Activated CD8-positive, alpha-beta T cell treated with anti-CD3 and anti-CD28 coated beads for 36 hours (primary cell): ENCODE measurements at regions not wholly inside any gene's neighbourhood (a gene's known extent, or its start where the extent isn't known, plus 50 kb on each side); places are given as distances from the start of the nearest gene placed in this dataset.

Experiments
- ATAC-seq: fragments of 200-7000 bp; cut with Tn5 transposase; one replicate; pipeline ENCODE4 v1.10.0; 2021; ENCODE audit warnings: mild to moderate bottlenecking, moderate library complexity
- CTCF ChIA-PET: fragments of 350-600 bp; sonication (Branson Sonifier 250); formaldehyde crosslinking; loops from one replicate; lab custom pipeline; 2021; ENCODE audit warnings: antibody characterized with exemption; lab: Charles Lee
- POLR2A ChIA-PET: fragments of 350-600 bp; sonication (Branson Sonifier 250); formaldehyde crosslinking; loops from one replicate; lab custom pipeline; 2021; ENCODE audit warnings: antibody characterized with exemption; lab: Charles Lee
- DNase-seq: peaks from one replicate; pipeline ENCODE4 v3.0.0-alpha.2; 2020
- H3K27ac Mint-ChIP-seq: one replicate; pipeline ENCODE4 v1.8.0; 2021; ENCODE audit warnings: mild to moderate bottlenecking, mixed read lengths
- H3K27me3 Mint-ChIP-seq: one replicate; pipeline ENCODE4 v1.8.0; 2021; ENCODE audit warnings: mixed read lengths
- H3K36me3 Mint-ChIP-seq: one replicate; pipeline ENCODE4 v1.8.0; 2021; ENCODE audit warnings: low read depth, mixed read lengths
- H3K4me1 Mint-ChIP-seq: one replicate; pipeline ENCODE4 v1.8.0; 2021; ENCODE audit warnings: low read depth, mixed read lengths
- H3K4me3 Mint-ChIP-seq: one replicate; pipeline ENCODE4 v1.8.0; 2021; ENCODE audit warnings: mild to moderate bottlenecking, moderate library complexity, mixed read lengths
- H3K9me3 Mint-ChIP-seq: one replicate; pipeline ENCODE4 v1.8.0; 2021; ENCODE audit warnings: mixed read lengths
- intact Hi-C: fragments of 100-400 bp; cut with micrococcal nuclease; formaldehyde crosslinking; loops from one replicate; pipeline ENCODE4 v1.10.0; 2022
- TF ChIP-seq, protein P1 (sequence below): fragments of 200-600 bp; IDR thresholded peaks from one replicate; pipeline ENCODE4 v1.8.0; 2022; ENCODE audit warnings: antibody characterized with exemption, mild to moderate bottlenecking

- CTCF ChIA-PET = no interaction called here
- H3K4me3 Mint-ChIP-seq = no peak overlapping the region
Observed at GRCh38 chr5:123265551-123265950, 157.7 kb downstream of the CEP120 start.

DNA sequence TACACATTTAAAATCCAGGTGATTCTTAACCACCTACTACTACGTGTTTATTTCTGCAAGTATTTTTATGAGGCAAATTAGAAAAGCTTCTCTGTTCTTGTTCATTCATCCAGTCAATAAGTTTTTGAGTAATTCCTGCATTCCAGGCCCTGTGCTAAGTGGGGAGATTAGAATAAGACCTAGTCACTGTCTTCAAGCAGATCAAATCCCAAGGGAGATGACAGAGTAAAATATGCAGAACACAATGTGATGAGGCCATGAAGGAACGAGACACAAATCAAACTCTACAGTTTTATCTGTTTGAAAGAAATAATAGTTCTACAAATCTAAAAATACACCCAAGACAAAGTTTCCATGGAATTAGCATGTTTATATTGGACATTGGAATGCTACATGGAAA, 158.8 kb downstream of the CEP120 start:
- Mint-ChIP-seq H3K36me3 (no peaks in the 10 kb centered on the region), H3K27ac (no peak overlapping the region), H3K4me1 (no peaks in the 10 kb centered on the region), H3K4me3 (no peak overlapping the region), H3K27me3 (peaks cover 1% of the 10 kb centered on the region), H3K9me3 (no peaks in the 10 kb centered on the region)
- no peak for ATAC-seq
- CTCF ChIA-PET = no interaction called here
- DNase-seq = no peak
- POLR2A ChIA-PET = no interaction called here
- TF ChIP-seq, protein P1, sequence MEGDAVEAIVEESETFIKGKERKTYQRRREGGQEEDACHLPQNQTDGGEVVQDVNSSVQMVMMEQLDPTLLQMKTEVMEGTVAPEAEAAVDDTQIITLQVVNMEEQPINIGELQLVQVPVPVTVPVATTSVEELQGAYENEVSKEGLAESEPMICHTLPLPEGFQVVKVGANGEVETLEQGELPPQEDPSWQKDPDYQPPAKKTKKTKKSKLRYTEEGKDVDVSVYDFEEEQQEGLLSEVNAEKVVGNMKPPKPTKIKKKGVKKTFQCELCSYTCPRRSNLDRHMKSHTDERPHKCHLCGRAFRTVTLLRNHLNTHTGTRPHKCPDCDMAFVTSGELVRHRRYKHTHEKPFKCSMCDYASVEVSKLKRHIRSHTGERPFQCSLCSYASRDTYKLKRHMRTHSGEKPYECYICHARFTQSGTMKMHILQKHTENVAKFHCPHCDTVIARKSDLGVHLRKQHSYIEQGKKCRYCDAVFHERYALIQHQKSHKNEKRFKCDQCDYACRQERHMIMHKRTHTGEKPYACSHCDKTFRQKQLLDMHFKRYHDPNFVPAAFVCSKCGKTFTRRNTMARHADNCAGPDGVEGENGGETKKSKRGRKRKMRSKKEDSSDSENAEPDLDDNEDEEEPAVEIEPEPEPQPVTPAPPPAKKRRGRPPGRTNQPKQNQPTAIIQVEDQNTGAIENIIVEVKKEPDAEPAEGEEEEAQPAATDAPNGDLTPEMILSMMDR = no peak
- intact Hi-C loops = no loop called here

More at GRCh38 chr5:123265551-123265950, 157.7 kb downstream of the CEP120 start:
- intact Hi-C loops = no loop called here
- Mint-ChIP-seq H3K27me3 (peaks cover 1% of the 10 kb centered on the region), H3K27ac (no peak overlapping the region), H3K9me3 (no peaks in the 10 kb centered on the region), H3K36me3 (no peaks in the 10 kb centered on the region), H3K4me1 (no peaks in the 10 kb centered on the region)
- TF ChIP-seq, protein P1 = no peak
- POLR2A ChIA-PET = no interaction called here
- DNase-seq = no peak
- no peak for ATAC-seq

DNA sequence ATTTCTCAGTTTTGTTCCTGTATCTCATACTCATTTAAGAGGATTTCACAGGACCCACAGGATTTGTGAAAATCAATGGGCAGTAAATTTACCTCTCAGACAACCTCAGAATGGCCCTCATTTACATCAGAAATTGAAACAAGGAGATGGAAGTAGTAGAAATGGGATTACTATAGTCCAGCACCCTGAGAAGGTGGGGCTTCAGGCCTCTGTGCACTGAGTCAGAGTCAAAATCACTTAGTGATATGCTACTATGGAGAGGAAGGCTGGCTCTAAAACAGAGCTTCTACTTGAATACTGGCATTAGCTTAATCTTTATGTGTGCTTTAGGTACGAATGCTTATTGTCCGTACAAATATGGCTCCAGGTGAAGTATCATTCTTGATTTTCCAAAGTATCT, 159.3 kb downstream of the CEP120 start:
- ATAC-seq (no peak), DNase-seq (no peak)
- Mint-ChIP-seq H3K27me3 (peaks cover 1% of the 10 kb centered on the region), H3K4me3 (no peak overlapping the region), H3K4me1 (no peaks in the 10 kb centered on the region), H3K9me3 (no peaks in the 10 kb centered on the region), H3K27ac (no peak overlapping the region), H3K36me3 (no peaks in the 10 kb centered on the region)
- intact Hi-C loops = no loop called here
- TF ChIP-seq, protein P1 = no peak
- ChIA-PET POLR2A (no interaction called here), CTCF (no interaction called here)

GRCh38 chr5:123262216-123262823, 160.9 kb downstream of the CEP120 start:
- POLR2A ChIA-PET = no interaction called here
- Mint-ChIP-seq H3K27ac (no peak overlapping the region), H3K9me3 (peaks cover 5% of the 10 kb centered on the region), H3K4me3 (no peak overlapping the region), H3K27me3 (no peaks in the 10 kb centered on the region), H3K36me3 (no peaks in the 10 kb centered on the region), H3K4me1 (no peaks in the 10 kb centered on the region)
- DNase-seq (no peak), ATAC-seq (no peak)
- TF ChIP-seq, protein P1 = no peak
- intact Hi-C loops = no loop called here
- CTCF ChIA-PET = no interaction called here

- TF ChIP-seq, protein P1 = no peak
- POLR2A ChIA-PET = no interaction called here
- Mint-ChIP-seq H3K9me3 (peaks cover 10% of the 10 kb centered on the region), H3K4me3 (no peak overlapping the region), H3K27ac (no peak overlapping the region), H3K36me3 (no peaks in the 10 kb centered on the region), H3K27me3 (no peaks in the 10 kb centered on the region), H3K4me1 (no peaks in the 10 kb centered on the region)
- no peak for DNase-seq
- CTCF ChIA-PET = no interaction called here
- intact Hi-C loops = no loop called here
- ATAC-seq = no peak
Observed at GRCh38 chr5:123261752-123262151, 161.5 kb downstream of the CEP120 start.
